ENCODE measurements at regions not wholly inside any gene's neighbourhood (a gene's known extent, or its start where the extent isn't known, plus 50 kb on each side); places are given as distances from the start of the nearest gene placed in this dataset.

DNA sequence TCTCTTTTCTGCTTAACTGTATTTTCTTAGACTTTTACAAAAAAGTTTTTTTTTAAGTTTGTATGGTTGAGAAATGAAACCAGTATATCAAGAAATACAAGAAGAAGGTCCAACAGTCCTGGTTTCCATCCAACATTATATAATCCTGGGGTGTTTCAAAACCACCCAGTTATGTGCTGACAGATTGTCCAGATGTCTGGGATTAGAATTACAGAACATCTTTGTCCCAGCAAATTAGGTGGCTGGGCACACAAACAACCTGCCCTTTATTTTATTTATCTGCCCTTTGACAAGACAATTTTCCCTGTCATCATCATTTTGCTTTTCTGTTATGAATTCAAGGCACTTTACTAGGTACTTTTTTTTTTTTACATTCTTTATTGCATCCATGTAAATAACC lies 622.1 kb downstream of the PLPP3 start:
- Histone ChIP-seq H3K36me3 (no peaks in the 10 kb centered on the region), H3K27me3 (no peaks in the 10 kb centered on the region), H3K4me1 (peaks cover 0 to 18% (median 0%) of the 10 kb centered on the region in 3 donors), H3K9me3 (no peaks in the 10 kb centered on the region), H3K4me3 (no peak overlapping the region), H3K27ac (no peak overlapping the region)
- intact Hi-C loops (cut with DNase I) = no loop called here
- no peak for DNase-seq
- TF ChIP-seq, protein P1, sequence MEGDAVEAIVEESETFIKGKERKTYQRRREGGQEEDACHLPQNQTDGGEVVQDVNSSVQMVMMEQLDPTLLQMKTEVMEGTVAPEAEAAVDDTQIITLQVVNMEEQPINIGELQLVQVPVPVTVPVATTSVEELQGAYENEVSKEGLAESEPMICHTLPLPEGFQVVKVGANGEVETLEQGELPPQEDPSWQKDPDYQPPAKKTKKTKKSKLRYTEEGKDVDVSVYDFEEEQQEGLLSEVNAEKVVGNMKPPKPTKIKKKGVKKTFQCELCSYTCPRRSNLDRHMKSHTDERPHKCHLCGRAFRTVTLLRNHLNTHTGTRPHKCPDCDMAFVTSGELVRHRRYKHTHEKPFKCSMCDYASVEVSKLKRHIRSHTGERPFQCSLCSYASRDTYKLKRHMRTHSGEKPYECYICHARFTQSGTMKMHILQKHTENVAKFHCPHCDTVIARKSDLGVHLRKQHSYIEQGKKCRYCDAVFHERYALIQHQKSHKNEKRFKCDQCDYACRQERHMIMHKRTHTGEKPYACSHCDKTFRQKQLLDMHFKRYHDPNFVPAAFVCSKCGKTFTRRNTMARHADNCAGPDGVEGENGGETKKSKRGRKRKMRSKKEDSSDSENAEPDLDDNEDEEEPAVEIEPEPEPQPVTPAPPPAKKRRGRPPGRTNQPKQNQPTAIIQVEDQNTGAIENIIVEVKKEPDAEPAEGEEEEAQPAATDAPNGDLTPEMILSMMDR (IDR thresholded peaks at IDR 0.05) = no peak
- no peak for TF ChIP-seq POLR2A (IDR thresholded peaks at IDR 0.05)

DNA sequence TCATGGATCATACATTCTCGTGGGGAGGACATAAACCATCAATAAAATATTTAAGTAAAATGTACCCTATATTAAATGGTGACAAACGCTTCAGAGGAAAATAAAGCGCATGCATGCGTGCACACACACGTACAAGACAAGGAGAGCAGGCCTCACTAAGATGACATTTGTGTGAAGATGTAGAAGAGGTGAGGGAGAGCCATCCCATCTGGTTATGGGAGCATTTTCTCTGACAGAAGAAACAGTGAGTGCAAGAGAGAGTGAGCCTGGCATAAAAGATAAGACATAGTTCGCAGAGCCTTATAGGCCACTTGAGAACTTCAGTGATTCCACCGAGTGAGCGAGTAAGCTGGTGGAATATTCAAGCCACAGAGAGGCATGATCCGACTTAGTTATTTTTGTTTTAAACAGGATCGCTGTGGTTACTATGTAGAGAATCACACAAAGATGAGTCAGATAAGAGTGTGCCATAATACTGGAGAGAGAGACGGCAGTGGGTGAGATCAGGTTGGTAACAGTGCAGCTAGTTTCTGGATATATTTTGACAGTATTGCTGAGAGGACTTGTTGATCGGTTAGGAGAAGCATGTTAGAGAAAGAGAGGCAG lies 624.2 kb downstream of the PLPP3 start:
- Histone ChIP-seq H3K4me1 (peaks cover 0 to 18% (median 0%) of the 10 kb centered on the region in 3 donors), H3K27me3 (no peaks in the 10 kb centered on the region), H3K36me3 (no peaks in the 10 kb centered on the region), H3K4me3 (no peak overlapping the region), H3K9me3 (no peaks in the 10 kb centered on the region), H3K27ac (no peak overlapping the region)
- WGBS, 2 donors = 75 to 79% methylated on average over 12 of the region's 12 CpGs
- no peak for TF ChIP-seq POLR2A (IDR thresholded peaks at IDR 0.05)
- TF ChIP-seq, protein P1 (IDR thresholded peaks at IDR 0.05) = no peak
- intact Hi-C loops (cut with DNase I) = no loop called here
- no peak for DNase-seq

DNA sequence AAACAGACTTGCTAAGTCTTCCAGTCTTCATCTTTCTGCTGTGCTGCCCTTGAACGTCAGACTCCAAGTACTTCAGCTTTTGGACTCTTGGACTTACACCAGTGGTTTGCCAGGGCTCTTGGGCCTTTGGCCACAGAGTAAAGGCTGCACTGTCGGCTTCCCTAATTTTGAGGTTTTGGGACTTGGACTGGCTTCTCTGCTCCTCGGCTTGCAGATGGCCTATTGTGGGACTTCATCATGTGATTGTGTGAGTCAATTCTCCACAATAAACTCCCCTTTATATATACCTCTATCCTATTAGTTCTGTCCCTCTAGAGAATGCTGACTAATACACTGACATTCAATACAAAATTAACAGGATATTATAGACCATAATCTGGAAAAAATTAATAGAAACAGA lies 628.1 kb downstream of the PLPP3 start:
- intact Hi-C loops (cut with DNase I) = no loop called here
- no peak overlapping the region for H3K27ac ChIP-seq
- no peak for TF ChIP-seq POLR2A (IDR thresholded peaks at IDR 0.05)
- TF ChIP-seq, protein P1 (IDR thresholded peaks at IDR 0.05) = no peak
- no peaks in the 10 kb centered on the region for H3K4me1 ChIP-seq
- H3K4me3 ChIP-seq = no peak overlapping the region
- no peaks in the 10 kb centered on the region for H3K36me3 ChIP-seq
- WGBS, 2 donors = 56 to 64% methylated on average over 3 of the region's 3 CpGs
- no peaks in the 10 kb centered on the region for H3K27me3 ChIP-seq
- no peak for DNase-seq
- no peaks in the 10 kb centered on the region for H3K9me3 ChIP-seq

DNA sequence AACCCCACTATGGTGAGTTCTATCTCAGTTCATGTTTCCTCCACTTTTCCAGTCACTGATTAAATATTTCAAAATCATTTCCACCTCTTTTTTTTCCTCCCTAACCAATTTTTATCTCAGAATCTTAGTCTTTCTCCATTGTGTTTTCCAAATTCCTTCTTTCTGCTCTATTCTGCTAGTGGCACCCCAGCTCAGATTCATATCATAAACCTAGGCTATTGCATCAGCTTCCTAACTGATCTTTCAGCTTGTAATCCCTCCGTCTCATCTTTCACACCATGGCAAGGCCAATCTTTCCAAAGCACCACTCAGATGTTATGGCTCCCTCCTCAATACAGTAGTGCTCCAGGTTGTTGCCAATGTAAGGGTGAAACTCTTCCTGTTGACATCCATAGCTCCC lies 631.9 kb downstream of the PLPP3 start:
- DNase-seq = no peak
- Histone ChIP-seq H3K27me3 (no peaks in the 10 kb centered on the region), H3K4me3 (no peak overlapping the region), H3K4me1 (no peaks in the 10 kb centered on the region), H3K9me3 (no peaks in the 10 kb centered on the region), H3K36me3 (no peaks in the 10 kb centered on the region), H3K27ac (no peak overlapping the region)
- WGBS, 2 donors = 86 to 91% methylated on average over 1 of the region's 1 CpG
- TF ChIP-seq, protein P1 (IDR thresholded peaks at IDR 0.05) = no peak
- TF ChIP-seq POLR2A (IDR thresholded peaks at IDR 0.05) = no peak
- intact Hi-C loops (cut with DNase I) = no loop called here

DNA sequence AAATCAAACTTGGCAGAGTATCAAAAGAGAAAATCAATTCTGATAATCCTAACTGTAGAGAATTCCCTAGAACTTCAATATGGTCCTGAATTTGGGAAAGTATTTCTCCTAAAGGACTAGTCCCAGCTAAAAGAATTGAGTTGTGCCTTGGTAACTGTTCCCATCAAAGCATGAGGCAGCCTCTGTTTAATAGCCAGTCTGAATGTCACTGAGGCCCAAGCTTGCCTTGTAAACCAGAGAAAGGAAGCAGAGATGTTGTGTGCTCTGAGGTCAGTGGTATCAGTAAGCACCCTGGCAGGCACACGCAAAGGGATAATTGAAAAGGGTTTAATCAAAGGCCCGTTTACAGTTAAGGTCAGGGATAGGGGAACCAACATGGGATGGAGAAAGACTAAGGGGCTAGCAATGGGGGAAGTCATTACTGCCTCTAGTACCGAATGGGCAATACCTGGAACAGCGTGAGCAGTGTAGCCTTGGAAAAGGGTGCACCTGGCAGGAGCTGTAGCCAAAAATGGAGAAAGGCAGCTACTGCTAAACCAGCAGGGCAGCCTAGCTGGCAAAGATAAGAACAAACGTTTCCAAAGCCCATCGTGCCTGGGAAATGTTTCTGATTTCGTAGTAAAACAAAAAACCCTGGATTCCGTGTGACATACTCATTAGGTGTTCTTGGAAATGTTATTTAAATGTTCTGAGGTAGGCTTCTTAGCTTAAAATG lies 635.5 kb downstream of the PLPP3 start:
- intact Hi-C loops (cut with DNase I) = no loop called here
- no peaks in the 10 kb centered on the region for H3K4me1 ChIP-seq
- H3K9me3 ChIP-seq = no peaks in the 10 kb centered on the region
- 32 to 48% methylated on average over 8 of the region's 8 CpGs for WGBS, 2 donors
- H3K27me3 ChIP-seq = no peaks in the 10 kb centered on the region
- no peaks in the 10 kb centered on the region for H3K36me3 ChIP-seq
- H3K27ac ChIP-seq = no peak overlapping the region
- DNase-seq = no peak
- H3K4me3 ChIP-seq = no peak overlapping the region
- TF ChIP-seq, protein P1 (IDR thresholded peaks at IDR 0.05) = no peak
- no peak for TF ChIP-seq POLR2A (IDR thresholded peaks at IDR 0.05)
